ENCODE measurements at regions not wholly inside any gene's neighbourhood (a gene's known extent, or its start where the extent isn't known, plus 50 kb on each side); places are given as distances from the start of the nearest gene placed in this dataset.

DNA sequence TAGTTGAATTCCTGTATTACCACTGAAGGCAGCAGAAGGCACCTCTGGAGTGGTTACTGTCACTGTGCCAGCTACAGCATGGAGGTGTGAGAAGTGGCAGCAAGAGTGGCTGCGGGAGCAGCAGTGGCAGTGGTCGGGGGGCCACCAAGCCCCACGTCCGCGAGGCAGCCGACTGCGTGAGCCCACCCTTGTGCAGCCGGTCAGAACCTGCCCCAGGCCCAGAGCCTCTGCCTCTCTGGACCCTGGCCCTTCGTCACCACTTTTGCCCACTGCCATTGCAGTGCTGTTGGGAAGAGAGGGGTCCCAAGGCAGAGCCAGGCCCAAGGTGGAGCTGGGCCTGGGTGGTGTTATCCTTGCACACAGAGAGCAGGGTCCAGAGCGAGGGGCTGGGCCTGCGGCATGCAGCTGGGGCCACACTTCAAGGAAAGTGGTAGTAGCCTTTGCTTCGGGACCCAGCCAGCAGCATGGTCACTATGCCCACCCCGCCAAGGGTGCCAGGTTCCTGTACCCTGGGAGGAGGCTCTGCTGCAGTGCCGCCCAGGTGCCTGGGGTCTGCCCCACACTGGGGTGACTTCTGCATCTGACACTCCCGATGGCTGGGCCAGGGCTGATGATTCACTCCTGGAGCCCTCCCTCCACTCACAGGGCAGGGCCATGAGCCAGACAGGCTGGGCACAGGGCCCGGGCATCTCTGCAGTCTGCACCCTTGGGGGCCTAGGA lies 450.1 kb upstream of the LRATD1 start:
- ChIA-PET POLR2A (no interaction called here), SMC1A (ENCODE audit: uncharacterized antibody, unreplicated experiment) (no interaction called here), CTCF (interaction anchor here (1.4 kb wide), 1 partner anchor 24 kb away, joined by 3 read pairs; no protein-coding TSS in a partner anchor), RAD21 (ENCODE audit: unreplicated experiment) (no interaction called here)
- H3K9me3 ChIP-seq (replicated peaks; ENCODE audit: control insufficient read depth, insufficient read depth, low read length): no peaks in the 10 kb centered on the region; the same call in 2 of the 3 replicates
- TF ChIP-seq, protein P1, sequence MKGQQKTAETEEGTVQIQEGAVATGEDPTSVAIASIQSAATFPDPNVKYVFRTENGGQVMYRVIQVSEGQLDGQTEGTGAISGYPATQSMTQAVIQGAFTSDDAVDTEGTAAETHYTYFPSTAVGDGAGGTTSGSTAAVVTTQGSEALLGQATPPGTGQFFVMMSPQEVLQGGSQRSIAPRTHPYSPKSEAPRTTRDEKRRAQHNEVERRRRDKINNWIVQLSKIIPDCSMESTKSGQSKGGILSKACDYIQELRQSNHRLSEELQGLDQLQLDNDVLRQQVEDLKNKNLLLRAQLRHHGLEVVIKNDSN (IDR thresholded peaks at IDR 0.05; ENCODE audit: borderline replicate concordance, extremely low read length, insufficient read depth, low read depth, low read length): no peak
- TF ChIP-seq SMAD1 (IDR thresholded peaks at IDR 0.05; ENCODE audit: low read depth, partially characterized antibody): no peak
- TF ChIP-seq TBL1XR1 (IDR thresholded peaks at IDR 0.05; ENCODE audit: low read depth, low read length): no peak
- no peak for TF ChIP-seq TCF7 (IDR thresholded peaks at IDR 0.05; ENCODE audit: borderline replicate concordance)
- TF ChIP-seq YY1 (IDR thresholded peaks at IDR 0.05; ENCODE audit: low read depth, low read length): no peak
- no peak for TF ChIP-seq NR2C1 (IDR thresholded peaks at IDR 0.05)
- no peak for TF ChIP-seq ELK1 (IDR thresholded peaks at IDR 0.05; ENCODE audit: low read depth, low read length)
- TF ChIP-seq STAT3 (IDR thresholded peaks at IDR 0.05; ENCODE audit: low read depth, low read length): no peak
- TF ChIP-seq IRF5 (IDR thresholded peaks at IDR 0.05; ENCODE audit: borderline replicate concordance): no peak
- no peak for TF ChIP-seq MTA3 (IDR thresholded peaks at IDR 0.05; ENCODE audit: borderline replicate concordance, low read length)
- TF ChIP-seq RFX5 (IDR thresholded peaks at IDR 0.05; ENCODE audit: low read depth, low read length): no peak
- H3K27ac ChIP-seq (ENCODE audit: control insufficient read depth, insufficient read depth): no peak overlapping the region
- H3K4me2 ChIP-seq (ENCODE audit: control insufficient read depth, insufficient read depth): no peak overlapping the region
- H4K20me1 ChIP-seq (ENCODE audit: control insufficient read depth, insufficient read depth): no peaks in the 10 kb centered on the region
- 13% methylated on average over 7 of the region's 16 CpGs for WGBS (ENCODE audit: insufficient coverage, insufficient replicate concordance, low lambda C conversion rate, missing lambda C conversion rate)
- no peaks in the 10 kb centered on the region for H3K4me1 ChIP-seq (ENCODE audit: control insufficient read depth, insufficient read depth, low read length)
- intact Hi-C loops (cut with micrococcal nuclease; ENCODE audit: unreplicated experiment): no loop called here
- H3K36me3 ChIP-seq (ENCODE audit: control insufficient read depth in 2 of 2, insufficient read depth in 2 of 2, low read length in 1 of 2): no peaks in the 10 kb centered on the region
- no TSS peak for BruUV-seq (replicated peaks)
- no peak overlapping the region for H3K4me3 ChIP-seq
- H2AFZ ChIP-seq (ENCODE audit: control insufficient read depth, low read depth, low read length): no peak overlapping the region
- no peaks in the 10 kb centered on the region for H3K79me2 ChIP-seq (ENCODE audit: control insufficient read depth, insufficient read depth, low read length)
- H3K9ac ChIP-seq (ENCODE audit: control insufficient read depth, insufficient read depth, low read length): no peak overlapping the region
- no peaks in the 10 kb centered on the region for H3K27me3 ChIP-seq (replicated peaks in 1 of 2; ENCODE audit: control insufficient read depth in 2 of 2, insufficient read depth in 2 of 2, low read length in 1 of 2)
- ATAC-seq (no peak), FAIRE-seq (no peak), DNase-seq (ENCODE audit: low read depth, low spot score) (no peak)
- in situ Hi-C loops (cut with MboI): no loop called here
